NCI-H1417 treated with DMSO at 0.1 percent for 48 hours (cell line): ENCODE measurements at regions not wholly inside any gene's neighbourhood (a gene's known extent, or its start where the extent isn't known, plus 50 kb on each side); places are given as distances from the start of the nearest gene placed in this dataset.
"Not testable (repeated sequence)": the region's sequence is repeated elsewhere in the genome, so short reads cannot be mapped to it uniquely, and the experiment has no call there.

Source experiments
- DNase-seq: peaks from one replicate; lab custom pipeline; 2025; lab: John Stamatoyannopoulos, UW

DNA sequence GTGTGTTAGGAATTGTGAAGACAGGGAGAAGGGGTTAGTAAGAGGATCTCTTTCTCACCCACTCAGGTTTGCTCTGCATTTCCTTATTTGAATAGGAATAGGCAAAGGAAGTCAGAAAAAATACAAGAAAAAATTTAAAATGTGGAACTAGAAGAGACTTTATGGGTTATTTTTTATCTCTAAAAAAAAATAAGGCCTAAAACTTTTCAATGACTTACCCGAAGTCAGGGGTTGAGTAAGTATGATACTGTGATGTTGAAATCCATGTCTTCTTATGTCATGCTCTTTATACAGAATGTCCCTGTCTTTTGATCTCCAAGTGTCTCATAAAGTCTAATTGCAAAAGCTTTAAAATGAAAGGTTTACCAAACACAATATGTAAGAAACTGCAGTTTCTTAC lies 148.3 kb upstream of the PIK3R1 start:
- no peak for DNase-seq

GRCh38 chr5:68066277-68066955 lies 149.1 kb upstream of the PIK3R1 start:
- DNase-seq: no peak

- not testable (repeated sequence) for DNase-seq
Observed at GRCh38 chr5:68065321-68065720, 150.2 kb upstream of the PIK3R1 start.

DNA sequence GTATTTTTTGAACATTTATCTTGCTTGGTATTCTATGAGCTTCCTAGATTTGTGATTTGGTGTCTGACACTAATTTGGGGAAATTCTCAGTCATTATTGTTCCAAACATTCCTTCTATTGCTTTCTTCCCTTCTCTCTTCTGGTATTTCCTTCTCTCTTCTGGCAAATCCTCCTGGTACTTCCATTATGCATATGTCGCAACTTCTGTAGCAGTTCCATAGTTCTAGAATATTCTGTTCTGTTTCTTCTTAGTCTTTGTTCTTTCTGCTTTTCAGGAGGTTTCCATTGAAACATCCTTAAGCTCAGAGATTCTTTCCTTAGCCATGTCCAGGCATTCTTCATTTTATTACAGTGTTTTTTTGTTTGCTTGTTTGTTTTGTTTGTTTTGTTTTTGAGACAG lies 155.2 kb upstream of the PIK3R1 start:
- DNase-seq: no peak

DNA sequence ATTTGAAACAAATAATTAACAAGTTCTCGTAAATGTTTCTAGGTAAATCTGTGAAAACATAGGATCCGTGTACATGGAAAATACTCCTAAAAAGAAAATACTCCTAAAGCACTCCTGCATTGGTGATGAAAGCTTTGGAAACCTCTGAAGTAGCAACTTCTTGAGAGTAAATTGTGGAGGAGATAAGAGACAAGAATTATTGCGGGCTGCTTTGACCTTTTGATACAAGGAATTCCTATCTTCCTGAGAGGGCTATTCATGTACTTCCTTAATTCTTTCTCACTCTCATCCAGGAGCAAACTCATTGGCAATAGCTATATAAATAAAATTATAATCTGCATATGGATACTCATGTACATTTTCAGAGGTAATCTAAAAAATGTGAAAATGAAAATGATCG lies 158.4 kb upstream of the PIK3R1 start:
- no peak for DNase-seq

GRCh38 chr5:68055686-68056085 lies 159.9 kb upstream of the PIK3R1 start:
- no peak for DNase-seq

DNA sequence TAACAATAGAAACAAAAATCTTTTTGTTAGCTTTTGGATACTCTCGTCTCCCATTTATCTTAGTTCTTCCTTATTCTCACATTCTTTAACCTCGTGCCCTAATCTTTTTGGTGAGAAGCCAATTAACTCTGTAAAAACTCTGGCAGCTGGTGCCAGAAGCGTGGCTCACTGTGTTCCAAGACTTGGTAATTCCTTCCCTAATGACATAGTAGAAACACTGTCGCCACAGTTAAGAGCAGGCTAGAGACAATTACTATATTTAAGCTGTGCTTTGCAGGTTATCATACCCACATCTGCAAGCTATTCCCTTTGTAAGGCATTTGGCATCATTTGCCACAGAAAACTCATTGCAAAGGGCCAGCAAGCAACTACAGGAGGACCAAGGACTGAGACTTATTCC lies 160.9 kb upstream of the PIK3R1 start:
- DNase-seq: no peak

GRCh38 chr5:68053202-68053601 lies 162.4 kb upstream of the PIK3R1 start:
- DNase-seq: no peak

DNA sequence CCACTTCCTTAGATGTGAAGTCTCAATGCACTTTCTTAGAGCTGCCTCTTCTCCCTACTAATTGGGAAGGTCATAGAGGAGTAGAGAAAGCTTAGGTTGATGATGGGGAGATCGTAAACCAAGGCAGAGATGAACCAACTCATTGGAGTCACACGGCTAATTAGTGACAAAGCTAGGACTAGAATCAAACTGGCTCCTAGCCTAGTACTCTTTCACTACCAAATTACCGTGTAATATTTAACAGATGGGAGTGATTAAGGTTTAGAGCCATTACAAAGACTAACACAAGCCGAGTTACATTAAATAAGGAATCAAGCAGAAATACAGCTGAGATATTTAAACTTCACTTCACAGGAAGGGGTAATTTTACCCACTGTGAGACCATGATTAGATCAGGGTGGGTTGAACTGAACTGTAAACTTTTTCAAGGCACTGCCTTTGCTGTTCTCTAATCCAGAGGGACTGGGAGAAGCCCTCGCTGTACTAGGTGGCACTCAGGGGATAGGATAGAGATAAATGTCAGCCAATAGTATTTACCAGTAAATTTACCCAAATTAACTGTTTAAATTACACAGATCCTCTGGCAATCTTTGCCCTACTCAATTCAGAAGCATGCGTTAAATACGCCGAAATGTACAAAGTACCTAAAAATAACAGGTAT lies 166.4 kb upstream of the PIK3R1 start:
- DNase-seq: no peak

GRCh38 chr5:68048516-68048915 lies 167.0 kb upstream of the PIK3R1 start:
- DNase-seq: no peak

GRCh38 chr5:68048054-68048453 lies 167.5 kb upstream of the PIK3R1 start:
- DNase-seq: not testable (repeated sequence)

DNA sequence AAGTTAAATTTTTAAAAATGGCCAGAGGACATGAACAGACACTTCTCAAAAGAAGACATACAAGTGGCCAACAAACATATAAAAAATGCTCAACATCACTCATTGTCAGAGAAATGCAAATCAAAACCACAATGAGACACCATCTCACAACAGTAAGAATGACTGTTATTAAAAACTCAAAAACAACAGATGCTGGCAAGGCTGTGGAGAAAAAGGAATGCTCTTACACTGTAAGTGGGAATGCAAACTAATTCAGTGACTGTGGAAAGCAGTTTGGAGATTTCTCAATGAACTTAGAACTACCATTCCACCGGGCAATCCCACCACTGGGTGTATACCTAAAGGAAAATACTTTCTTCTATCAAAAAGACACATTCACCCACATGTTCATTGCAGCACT lies 168.5 kb upstream of the PIK3R1 start:
- no peak for DNase-seq

GRCh38 chr5:68046445-68046844 lies 169.1 kb upstream of the PIK3R1 start:
- DNase-seq: no peak

- no peak for DNase-seq
Observed at GRCh38 chr5:68041293-68041692, 174.3 kb upstream of the PIK3R1 start.

DNA sequence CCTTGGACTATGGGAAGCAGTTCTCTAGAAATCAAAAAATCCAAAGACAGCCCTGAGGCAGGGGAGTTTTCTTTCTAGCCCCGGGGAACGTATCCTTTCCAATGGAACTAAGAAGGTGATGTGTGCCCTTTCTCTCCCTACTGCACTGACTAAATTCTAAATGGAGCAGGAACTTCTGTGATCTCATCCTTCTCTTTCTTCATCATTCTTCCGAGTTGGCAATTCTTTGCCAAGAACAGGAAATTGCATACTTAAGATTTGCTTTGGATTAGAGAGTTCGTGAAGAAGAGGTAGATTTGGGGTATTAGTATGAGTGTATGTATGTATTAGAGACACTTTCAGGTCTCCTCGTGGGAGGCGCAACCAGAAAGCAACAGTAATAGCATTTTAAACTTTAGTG lies 178.0 kb upstream of the PIK3R1 start:
- no peak for DNase-seq

DNA sequence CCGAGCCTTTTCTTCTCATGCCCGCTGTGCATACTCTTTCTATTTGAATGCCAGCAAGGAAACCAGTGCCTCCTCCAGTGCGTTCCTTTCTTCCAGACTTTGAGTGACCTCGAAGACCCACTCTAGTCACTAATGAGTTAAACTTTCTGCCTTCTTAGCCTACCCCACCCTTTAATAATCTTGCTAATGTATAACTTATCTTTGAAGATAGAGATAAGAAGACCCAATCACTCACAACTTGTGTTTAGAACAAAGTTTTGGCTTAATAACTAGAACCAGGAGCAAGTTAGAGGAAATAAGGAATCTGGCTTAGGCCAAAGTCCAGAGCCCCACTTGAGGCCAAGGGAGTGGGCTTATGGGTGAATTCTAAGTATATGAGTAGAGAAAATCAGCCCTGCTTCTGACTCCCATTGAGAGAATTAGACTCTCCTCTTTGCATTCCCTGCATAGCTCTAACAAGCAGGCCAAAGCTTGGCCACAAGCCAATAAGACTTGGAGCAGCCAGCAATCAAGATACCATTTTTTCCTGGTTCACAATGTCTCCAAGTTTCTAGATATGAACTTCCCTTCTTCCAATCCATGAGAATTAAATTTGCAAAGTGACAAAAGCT lies 181.5 kb upstream of the PIK3R1 start:
- no peak for DNase-seq

DNA sequence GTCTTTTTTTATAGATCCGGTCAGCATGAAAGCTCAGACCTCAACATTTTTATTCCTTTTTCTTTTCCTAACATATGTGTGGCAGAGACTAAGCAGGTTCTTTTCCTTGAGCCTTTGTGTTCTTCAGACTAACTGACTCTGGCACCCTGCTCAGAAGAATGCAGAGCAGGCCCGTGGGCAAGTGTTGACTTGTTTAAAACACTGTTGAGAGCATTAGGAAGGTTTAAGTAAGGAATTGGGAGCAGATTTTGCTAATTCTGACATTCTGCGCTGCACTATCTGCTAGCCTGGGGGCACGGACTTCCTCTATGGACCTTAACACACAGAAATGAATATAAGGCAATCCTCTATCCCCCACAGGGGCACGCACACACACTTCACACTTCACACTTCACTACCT lies 182.5 kb upstream of the PIK3R1 start:
- DNase-seq: no peak

DNA sequence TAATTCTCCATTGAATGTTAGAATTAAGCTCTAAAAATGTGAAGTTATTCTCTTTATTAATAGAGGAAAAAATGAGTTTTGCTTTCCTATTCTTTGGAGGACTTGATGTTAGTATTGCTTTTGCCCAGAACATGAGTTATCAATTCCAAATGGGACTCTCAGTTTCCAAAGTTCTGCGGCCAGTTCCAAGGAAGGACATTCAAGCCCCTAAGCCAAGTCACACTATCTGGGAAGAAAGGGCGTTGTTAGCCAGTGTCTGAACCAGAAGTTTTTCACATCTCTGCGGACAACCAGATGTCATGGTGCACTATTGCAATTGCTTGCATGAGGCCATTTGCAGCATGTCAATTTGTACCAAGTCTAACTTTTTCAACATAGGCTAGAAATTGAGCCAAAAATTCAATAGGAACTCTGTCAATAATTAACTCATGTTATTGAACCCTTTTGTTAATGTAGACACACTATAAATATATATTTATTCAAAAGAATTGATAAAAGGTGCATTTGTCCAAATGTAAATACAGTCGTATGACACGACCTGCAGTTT lies 183.3 kb upstream of the PIK3R1 start:
- no peak for DNase-seq

- no peak for DNase-seq
Observed at GRCh38 chr5:68028131-68028727, 187.3 kb upstream of the PIK3R1 start.

DNA sequence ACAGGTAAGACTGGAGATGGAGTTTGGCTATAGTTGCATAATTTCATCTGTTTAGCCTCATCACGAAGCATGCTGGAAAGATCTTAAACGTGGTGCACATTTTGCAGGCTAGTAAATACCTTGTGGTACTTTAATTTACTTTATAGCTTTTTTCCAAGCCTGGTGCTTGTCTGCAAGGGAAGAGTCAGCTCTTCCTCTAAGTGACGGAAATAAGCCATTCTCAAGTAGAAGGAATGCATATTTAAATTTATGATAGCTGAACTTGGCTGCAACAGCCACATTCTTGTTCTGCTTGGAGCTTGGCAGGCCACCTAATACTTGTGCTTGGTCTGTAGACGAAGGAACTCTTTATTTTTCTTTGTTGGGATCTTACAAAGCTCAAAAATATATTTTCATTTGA lies 188.0 kb upstream of the PIK3R1 start:
- no peak for DNase-seq

- no peak for DNase-seq
Observed at GRCh38 chr5:68026092-68026885, 189.3 kb upstream of the PIK3R1 start.

- DNase-seq: no peak
Observed at GRCh38 chr5:68024426-68024825, 191.1 kb upstream of the PIK3R1 start.
